GM21528 (cell line): ENCODE measurements at regions not wholly inside any gene's neighbourhood (a gene's known extent, or its start where the extent isn't known, plus 50 kb on each side); places are given as distances from the start of the nearest gene placed in this dataset.

ENCODE experiments used
- ATAC-seq: cut with Tn5 transposase; IDR thresholded peaks from one replicate; pipeline ENCODE4 v1.9.1; 2021; ENCODE audit warnings: mild to moderate bottlenecking, moderate library complexity; ENCODE audit not compliant: unreplicated experiment, low FRiP score

DNA sequence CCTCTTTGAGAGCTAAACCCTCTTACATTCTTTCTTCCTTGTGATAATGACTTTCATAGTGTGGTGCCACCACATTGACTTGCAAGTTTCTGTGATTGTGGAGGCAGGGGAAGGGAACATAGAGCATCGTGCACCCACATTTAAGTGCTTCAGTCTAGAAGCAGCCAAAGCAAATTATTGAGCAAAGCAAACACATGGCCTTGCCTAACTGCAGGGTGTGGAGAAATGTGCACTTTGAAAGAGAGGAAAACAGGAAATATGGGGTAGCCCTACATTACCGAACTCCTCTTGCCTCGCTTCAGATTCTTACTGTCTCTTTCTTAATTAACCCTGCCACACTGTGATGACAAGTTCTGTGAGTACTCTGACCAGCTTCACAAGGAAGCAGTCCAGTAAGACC is 814.6 kb downstream of the SLC4A3 start:
- ATAC-seq: no peak

DNA sequence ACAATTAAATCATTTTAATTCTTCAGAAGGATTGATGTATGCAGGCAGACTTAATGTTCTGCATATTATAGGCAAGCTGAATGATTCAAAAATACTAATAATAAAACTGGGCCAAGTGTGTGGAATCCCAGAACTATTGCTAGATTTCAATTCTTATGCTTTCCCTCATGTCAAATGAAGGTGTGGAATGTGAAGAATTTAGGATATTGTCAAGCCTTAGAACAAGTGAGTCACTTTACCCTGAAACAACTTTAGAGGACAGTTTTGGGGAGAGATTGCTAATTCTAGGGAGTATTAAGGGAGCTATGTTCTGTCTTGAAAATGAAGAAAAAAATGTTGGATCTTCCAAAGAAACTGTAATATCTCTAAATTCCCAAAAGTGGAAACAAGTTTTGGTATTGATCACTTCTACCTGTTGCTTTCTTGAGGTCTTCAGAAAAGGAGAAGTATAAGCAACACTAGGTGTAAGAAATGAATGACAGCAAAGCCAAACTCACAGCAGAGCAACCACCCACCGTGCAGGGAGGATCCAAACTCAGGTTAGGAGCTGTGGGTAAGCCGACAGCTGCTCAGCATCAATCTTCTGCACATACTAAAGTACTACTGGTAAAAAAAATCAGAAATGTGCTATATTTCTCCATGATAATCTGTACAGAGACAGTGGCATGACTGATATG is 818.1 kb downstream of the SLC4A3 start:
- ATAC-seq: no peak

DNA sequence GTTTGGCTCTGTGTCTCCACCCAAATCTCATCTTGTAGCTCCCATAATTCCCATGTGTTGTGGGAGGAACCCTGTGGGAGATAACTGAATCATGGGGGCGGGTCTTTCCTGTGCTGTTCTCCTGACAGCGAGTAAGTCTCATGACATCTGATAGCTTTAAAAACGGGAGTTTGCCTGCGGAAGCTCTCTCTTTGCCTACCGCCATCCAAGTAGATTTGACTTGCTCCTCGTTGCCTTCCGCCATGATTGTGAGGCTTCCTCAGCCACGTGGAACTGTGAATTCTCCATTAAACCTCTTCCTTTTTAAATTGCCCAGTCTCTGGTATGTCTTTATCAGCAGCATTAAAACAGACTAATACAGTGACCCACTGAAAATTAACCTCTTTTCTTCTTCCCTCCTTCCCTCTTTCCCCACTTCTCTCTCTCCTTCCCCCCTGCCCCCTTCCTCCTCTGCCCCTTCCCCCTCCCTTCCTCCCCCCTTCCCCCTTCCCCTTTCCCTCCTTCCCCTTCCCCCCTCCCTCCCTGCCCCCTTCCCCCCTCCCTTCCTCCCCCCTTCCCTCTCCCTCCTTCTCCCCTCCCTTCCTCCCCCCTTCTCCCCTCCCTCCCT is 818.8 kb downstream of the SLC4A3 start:
- no peak for ATAC-seq

DNA sequence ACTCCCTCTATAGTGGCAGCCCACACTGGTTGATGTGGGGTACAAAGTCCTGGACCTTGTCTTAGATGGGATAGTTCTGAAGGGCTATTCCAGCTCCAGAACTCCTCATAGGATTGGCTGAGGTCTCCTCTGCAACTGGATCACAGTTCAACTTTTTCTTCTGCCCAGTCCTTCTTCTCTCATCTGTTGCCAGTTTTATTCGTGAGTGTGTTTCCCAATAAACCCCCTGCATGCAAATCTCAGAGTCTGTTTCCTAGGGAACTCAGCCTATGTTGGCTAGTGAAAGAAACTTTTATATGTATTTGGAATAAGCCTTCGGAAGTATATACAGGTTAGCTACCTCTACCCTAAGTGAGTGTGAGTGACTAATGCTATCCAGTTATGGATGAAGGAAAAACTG is 823.4 kb downstream of the SLC4A3 start:
- no peak for ATAC-seq

DNA sequence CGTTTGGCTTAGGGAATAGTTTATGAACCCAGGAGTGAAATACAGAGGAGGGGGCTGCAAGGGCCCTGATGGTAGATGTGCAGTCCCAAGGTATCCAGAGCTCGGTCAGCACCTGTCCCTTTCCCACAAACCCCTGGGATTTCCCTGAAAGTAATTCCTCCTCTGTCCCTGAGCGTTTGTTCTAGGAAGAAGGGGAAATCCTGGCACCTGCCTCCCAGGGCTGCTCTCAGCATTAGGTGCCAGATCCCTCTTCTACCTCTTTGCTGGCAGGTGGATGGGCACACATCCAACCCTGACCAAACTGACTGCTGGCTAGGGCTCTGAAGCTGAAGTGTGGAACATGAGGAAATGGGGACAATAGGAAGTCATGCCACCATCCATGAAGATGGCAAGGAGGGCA is 824.0 kb downstream of the SLC4A3 start:
- ATAC-seq: no peak

DNA sequence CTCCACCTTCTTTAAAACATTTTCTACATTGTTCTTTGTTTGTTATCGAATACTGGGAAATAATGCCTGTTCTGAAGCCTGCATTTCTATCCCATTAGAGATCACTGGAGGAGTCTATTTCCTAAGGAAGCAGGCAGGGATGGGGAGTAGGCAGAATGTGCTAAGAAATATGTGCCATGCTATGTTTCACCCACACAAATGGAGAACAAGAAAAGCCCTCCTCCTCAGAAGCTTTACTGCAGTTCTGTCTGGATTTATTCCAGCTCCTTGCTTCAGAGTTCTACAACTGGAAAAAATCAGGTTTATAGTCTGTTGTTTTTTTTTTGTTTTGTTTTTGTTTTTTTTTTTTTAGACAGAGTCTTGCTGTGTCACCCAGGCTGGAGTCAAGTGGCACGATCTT is 825.1 kb downstream of the SLC4A3 start:
- ATAC-seq: no peak

DNA sequence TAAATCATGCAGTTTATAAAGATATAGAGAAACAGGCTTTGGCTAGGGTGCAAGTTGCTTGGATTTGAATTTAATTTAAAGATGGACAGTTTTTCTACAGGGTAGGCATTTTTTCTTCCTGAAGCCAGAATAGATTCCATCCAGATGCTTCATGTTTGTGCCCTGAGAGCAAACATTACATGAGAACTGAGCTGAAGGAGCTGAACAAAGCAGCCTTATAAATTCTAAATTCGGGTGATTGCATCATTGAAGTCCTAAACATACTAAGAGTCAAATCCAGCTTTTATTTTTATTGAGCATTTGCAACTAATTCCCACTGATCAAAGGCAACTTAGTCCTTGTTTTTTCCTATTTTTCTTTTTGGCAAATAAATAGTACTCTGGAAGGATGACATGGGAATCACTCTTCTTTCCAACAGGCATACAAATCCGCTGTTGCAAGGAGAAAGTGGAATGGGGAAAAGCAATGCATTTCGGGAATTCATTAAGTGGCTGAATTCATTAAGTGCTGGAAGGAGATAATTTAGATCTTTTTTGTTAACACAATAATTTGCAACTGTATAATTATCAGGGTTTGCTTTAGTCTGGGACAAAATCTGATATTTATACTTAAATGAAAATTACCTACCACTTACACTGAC is 828.0 kb downstream of the SLC4A3 start:
- no peak for ATAC-seq

DNA sequence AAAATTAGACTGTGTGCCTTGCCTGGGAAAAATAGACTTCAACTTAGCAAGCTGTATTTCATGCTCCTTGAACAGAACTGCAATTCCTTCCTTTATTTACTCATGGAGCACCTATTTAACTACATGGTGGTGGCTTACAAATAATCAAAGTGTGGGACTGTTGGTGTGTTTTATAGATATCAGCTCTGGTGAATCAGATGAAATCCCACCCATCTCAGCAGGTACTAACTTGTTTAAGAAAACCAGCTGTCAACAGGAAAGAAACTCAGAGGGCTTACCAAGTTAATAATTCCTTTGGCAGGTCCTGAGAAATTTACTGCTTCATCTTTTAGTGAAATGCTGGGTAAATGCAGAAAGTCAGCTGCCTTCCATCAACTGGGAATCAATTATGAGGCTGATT is 830.6 kb downstream of the SLC4A3 start:
- ATAC-seq: no peak

DNA sequence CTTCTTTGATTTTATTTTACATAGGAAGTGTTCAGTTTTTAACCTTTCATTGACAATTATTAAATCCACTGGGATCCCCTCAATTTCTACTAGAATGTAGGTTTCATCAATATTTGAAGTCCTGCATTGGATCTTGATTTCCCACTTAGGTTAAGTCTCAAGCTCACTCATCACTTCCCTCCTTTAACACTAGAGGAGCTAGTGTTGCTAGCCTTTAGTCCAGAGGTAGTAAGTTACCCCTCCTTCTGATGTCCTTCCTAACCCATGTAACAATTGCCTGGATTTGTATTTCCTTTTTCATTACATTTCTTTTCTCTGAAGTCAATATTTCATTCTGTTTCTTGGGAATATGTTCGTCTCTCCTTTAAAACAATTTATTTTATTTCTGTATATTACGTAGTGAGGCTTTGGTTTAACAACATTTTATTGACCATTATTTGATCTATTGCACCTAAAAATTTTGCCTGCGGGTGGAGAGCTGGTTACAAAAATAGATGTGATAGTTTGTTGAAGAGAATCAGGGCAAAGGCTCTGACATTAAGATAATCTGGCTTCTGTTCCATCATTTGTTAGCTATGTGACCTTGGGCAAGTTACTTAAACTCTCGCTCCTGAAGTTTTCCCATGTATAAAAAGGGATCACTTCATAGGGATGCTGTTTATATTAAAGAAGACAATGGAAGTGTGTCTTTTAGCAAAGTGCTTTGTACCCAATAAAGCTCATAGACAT is 833.0 kb downstream of the SLC4A3 start:
- no peak for ATAC-seq

DNA sequence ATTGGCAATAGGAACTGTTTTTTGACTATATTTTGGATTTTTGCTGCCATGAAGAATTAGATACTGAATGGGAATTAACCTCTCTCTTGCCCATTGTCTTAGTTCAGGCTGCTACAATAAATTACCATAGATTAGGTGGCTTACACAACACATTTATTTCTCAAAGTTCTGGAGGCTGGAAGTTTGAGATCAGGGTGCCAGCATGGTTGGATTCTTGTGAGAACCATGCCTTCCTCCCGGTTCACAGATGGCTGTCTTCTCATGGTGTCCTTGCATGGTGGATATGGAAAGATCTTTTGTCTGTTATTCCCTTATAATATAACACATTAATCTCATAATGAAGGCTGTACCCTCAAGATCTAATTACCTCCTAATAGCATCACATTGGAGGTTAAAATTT is 836.4 kb downstream of the SLC4A3 start:
- no peak for ATAC-seq

DNA sequence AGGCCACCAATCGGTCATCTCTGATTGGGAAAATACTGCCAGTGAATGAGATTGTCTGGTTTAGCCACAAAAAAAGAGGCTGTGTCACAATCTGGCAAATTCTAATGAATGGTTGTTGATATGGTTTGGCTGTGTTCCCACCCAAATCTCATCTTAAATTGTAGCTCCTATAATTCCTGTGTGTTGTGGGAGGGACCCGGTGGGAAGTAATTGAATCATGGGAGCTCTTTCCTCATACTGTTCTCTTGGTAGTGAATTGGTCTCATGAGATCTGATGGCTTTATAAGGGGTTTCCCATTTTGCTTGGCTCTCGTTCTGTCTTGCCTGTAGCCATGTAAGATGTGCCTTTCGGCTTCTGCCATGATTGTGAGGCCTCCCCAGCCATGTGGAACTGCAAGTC is 838.3 kb downstream of the SLC4A3 start:
- ATAC-seq: no peak

DNA sequence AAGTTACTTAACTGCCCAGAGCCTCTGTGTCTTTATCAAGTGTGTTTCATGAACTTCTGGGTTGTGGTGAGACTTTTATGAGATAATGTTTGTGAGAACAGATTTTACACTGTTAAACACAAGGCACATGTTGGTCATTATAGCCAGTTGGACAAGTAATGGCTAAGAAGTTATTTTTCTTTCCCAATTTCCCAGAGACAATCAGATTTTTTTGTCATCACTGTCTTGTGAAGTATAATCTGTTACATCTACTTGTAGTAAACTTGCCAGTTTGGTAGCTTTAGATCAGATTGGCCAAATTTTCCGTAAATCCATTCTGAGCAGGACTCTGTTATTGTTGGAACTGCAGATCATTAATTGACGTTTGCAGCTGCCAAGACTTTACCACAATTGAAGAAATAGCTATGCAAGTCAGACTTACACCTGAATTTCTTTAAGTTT is 838.8 kb downstream of the SLC4A3 start:
- ATAC-seq: no peak

DNA sequence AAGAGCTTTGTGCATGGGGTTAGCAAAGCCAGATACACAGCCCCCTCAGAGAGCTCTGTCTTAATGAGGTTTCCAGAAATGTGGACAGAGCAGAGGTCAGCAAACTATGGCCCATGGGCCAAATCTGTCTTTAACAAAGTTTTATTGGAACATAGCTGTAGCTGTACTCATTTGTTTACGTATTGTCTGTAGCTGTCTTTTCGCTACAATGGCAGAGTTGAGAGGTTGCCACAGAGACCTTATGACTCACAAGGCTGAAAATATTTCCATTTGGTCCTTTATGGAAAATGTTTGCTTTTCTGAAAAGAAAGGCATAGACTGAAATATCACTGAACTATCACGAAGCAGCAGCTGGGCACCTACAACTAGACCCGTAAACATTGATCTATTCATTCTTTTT is 841.8 kb downstream of the SLC4A3 start:
- no peak for ATAC-seq

DNA sequence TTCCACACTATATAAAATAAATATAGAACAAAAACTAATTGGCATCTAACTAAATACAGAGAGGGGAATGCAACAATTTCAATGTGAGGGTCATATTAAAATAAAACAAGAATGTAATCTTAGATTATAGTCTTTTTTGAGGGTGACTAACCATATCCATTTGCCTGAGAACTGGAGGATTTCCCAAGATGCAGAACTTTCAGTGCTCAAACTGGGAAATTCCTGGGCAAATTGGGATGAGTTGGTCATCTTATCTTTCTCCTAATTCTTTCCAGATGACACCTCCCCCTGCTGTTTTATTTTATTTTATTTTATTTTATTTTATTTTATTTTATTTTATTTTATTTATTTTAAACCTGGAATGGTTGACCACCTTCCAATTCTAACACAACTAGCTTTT is 846.2 kb downstream of the SLC4A3 start:
- no peak for ATAC-seq

DNA sequence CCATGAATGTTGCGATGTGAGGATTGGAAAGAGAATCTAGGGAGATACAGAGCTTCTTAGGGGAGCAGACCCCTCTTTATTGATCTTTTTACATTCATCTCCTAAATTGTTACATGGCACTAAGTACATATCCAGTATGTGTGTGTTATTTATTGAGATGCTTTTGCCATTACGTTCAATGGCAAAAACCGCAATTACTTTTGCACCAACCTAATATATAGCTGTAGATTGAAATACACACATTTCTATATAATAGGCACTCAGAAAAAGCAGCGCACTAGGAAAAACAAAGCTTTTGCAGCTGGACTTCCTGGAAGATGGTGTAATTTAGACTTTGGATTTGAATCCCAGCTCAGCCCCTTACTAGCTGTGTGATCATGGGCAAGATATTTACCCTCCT is 849.4 kb downstream of the SLC4A3 start:
- ATAC-seq: no peak

DNA sequence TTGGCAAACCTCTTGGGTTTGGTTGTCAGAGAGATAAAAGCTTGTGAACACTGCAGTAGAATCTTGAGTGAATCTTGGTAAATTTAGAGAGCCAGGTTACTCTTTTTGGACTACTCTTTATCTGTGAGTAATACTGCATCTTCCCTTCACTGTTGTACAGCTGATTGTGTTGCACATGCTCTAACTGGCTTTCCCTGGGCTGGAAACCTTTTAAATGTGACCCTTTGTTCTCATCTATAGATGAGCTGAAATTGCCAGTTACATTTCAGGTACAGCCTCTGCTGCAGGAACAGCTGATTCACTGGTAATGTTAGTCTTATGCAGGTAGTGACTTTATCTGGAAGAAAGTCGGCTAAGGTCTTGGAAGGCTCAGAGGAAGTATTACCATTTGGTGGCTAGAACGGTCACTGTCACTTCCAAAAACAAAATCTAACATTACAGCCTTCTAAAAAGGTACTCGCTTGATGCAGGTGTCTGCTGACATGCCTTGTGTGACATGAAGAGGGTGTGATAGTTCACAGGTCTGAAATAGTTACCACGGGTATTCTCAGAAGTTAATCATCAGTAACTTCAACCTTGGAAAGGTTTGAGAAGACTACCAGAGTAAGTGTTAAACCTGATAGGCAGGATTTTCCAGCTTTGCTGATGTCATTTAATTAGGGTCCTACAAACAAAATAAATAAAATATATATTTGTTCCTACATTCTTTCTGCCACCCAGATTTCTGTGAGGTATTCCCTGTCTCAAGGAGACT is 851.1 kb downstream of the SLC4A3 start:
- ATAC-seq: no peak

DNA sequence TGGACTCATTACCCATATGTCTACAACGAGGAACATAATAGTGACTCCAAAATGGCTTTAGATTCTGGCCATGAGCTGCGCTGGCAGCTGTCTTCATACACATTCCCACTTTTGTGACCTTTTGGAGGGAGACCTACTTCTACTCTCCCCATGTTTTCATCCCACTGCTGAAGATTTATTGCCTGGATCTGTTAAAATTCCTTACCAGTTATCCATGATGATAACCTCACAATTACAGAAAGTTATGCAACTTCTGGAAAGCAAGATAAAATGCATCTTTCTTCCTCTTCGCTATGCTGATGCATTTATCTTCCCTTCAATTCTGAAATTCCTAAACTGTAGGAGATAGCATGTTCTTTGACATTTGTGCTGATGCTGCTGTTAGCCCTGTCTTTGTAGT is 855.3 kb downstream of the SLC4A3 start:
- ATAC-seq: no peak

DNA sequence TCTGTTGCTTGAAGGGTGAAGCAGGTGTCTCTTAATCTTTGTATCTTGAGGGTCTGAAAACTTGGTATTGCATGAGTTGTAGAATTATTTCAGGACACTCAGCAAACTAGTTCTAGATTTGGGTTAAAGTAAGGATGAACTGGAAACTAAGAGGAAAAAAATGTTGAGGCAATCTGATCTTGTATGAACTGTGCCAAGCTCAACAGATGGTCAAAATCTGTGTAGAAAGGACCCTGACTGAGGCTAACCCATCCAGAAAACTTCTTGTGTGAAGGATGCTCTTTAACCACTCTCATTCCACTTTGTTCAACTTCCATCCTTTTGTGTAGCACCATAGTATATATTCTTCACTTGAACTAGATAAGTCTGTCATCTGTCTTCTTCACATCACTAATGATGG is 861.7 kb downstream of the SLC4A3 start:
- ATAC-seq: no peak

DNA sequence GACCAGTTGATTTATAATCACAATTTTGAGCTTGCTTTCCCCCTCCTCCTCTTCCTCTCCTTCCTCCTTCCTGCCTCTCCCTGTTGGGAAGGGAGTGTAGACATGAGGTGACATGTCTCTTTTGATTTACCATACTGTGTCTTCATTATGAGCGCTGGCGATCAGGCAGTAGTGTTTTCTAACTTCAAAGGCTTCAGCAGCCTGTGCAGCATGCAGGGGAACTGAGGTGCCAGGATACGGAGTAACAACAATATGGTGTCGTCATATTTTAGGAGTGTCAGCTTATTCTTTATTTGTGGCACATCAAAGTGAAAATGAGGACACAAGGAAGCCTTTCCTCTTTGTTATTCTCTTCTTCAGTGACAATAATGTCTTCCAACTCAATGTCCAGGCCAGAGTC is 864.2 kb downstream of the SLC4A3 start:
- no peak for ATAC-seq

DNA sequence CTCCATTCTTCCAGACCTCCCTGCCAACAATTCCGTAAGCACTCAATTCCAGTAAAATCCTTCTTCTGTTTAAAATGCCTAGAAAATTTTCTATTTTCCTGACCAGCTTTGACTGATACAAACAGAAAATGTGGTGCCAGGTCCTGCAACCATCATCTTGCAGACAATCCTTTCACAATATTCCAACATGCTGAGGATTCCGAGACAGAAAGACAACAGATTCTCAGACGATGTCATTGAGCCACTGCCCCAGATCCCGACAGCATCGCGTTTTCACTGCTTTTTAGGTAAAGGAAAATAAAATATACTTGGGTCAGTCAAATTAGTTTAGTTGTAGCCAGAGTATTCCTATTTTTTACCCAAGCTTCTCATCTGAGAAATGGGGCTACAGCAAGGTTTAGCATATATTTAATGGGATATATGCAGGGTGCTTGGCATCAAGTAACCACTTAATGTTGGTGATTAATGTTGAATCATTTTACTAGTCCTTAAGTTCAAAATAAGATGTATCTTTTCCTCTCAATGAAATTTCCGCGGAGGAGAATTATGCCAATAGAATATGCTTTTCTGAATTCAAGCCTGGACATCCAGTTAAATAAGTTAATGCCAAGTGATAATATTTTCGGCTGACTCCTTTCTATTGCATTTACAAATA is 866.6 kb downstream of the SLC4A3 start:
- ATAC-seq: no peak
